ENCODE measurements at regions not wholly inside any gene's neighbourhood (a gene's known extent, or its start where the extent isn't known, plus 50 kb on each side); places are given as distances from the start of the nearest gene placed in this dataset.

GRCh38 chr14:50014809-50015430, 101.5 kb downstream of the VCPKMT start:
- TF ChIP-seq CTCF (IDR thresholded peaks at IDR 0.05; ENCODE audit: insufficient read depth, low read length, poor library complexity, severe bottlenecking): no peak
- no peaks in the 10 kb centered on the region for H3K36me3 ChIP-seq (ENCODE audit: control insufficient read depth, insufficient read depth, low read length)
- H3K27me3 ChIP-seq (ENCODE audit: control insufficient read depth, insufficient read depth, low read length): no peaks in the 10 kb centered on the region
- H3K4me3 ChIP-seq (ENCODE audit: low read depth, low read length): no peak overlapping the region
- DNase-seq (ENCODE audit: low read depth): no peak

GRCh38 chr14:50015716-50016115, 100.7 kb downstream of the VCPKMT start:
- no peak overlapping the region for H3K4me3 ChIP-seq (ENCODE audit: low read depth, low read length)
- no peaks in the 10 kb centered on the region for H3K27me3 ChIP-seq (ENCODE audit: control insufficient read depth, insufficient read depth, low read length)
- TF ChIP-seq CTCF (IDR thresholded peaks at IDR 0.05; ENCODE audit: insufficient read depth, low read length, poor library complexity, severe bottlenecking): no peak
- H3K36me3 ChIP-seq (ENCODE audit: control insufficient read depth, insufficient read depth, low read length): no peaks in the 10 kb centered on the region
- DNase-seq (ENCODE audit: low read depth): no peak

GRCh38 chr14:50018201-50018932, 98.0 kb downstream of the VCPKMT start:
- TF ChIP-seq CTCF (IDR thresholded peaks at IDR 0.05; ENCODE audit: insufficient read depth, low read length, poor library complexity, severe bottlenecking): no peak
- Histone ChIP-seq H3K4me3 (ENCODE audit: low read depth, low read length) (no peak overlapping the region), H3K36me3 (ENCODE audit: control insufficient read depth, insufficient read depth, low read length) (no peaks in the 10 kb centered on the region), H3K27me3 (ENCODE audit: control insufficient read depth, insufficient read depth, low read length) (no peaks in the 10 kb centered on the region)
- no peak for DNase-seq (ENCODE audit: low read depth)

DNA sequence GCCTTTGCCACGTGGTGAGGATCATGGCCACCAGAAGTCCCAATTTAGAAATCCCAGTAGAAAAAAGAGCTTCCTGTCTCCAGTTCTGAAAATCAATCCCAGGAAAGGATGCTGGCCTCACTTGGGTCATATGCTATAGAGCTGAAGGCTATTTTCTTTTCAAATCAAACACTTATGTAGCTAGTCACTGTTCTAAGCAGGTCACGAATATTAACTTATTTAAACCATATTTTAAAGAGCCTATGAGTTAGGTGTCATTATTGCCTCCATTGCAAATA, 97.5 kb downstream of the VCPKMT start:
- no peaks in the 10 kb centered on the region for H3K36me3 ChIP-seq (ENCODE audit: control insufficient read depth, insufficient read depth, low read length)
- no peak for DNase-seq (ENCODE audit: low read depth)
- no peak overlapping the region for H3K4me3 ChIP-seq (ENCODE audit: low read depth, low read length)
- no peak for TF ChIP-seq CTCF (IDR thresholded peaks at IDR 0.05; ENCODE audit: insufficient read depth, low read length, poor library complexity, severe bottlenecking)
- H3K27me3 ChIP-seq (ENCODE audit: control insufficient read depth, insufficient read depth, low read length): no peaks in the 10 kb centered on the region

GRCh38 chr14:50020184-50020583, 96.2 kb downstream of the VCPKMT start:
- Histone ChIP-seq H3K36me3 (ENCODE audit: control insufficient read depth, insufficient read depth, low read length) (no peaks in the 10 kb centered on the region), H3K27me3 (ENCODE audit: control insufficient read depth, insufficient read depth, low read length) (no peaks in the 10 kb centered on the region), H3K4me3 (ENCODE audit: low read depth, low read length) (no peak overlapping the region)
- DNase-seq (ENCODE audit: low read depth): no peak
- no peak for TF ChIP-seq CTCF (IDR thresholded peaks at IDR 0.05; ENCODE audit: insufficient read depth, low read length, poor library complexity, severe bottlenecking)

GRCh38 chr14:50020799-50021198, 95.6 kb downstream of the VCPKMT start:
- DNase-seq (ENCODE audit: low read depth): no peak
- H3K36me3 ChIP-seq (ENCODE audit: control insufficient read depth, insufficient read depth, low read length): no peaks in the 10 kb centered on the region
- no peak for TF ChIP-seq CTCF (IDR thresholded peaks at IDR 0.05; ENCODE audit: insufficient read depth, low read length, poor library complexity, severe bottlenecking)
- H3K27me3 ChIP-seq (ENCODE audit: control insufficient read depth, insufficient read depth, low read length): no peaks in the 10 kb centered on the region
- no peak overlapping the region for H3K4me3 ChIP-seq (ENCODE audit: low read depth, low read length)
